ENCODE measurements at regions not wholly inside any gene's neighbourhood (a gene's known extent, or its start where the extent isn't known, plus 50 kb on each side); places are given as distances from the start of the nearest gene placed in this dataset.

GRCh38 chr20:7124120-7124519 lies 356.6 kb downstream of the BMP2 start:
- TF ChIP-seq SUZ12 (IDR thresholded peaks at IDR 0.05) (no peak), FOXK2 (IDR thresholded peaks at IDR 0.05) (no peak)
